IMR-90 (cell line): ENCODE measurements at regions not wholly inside any gene's neighbourhood (a gene's known extent, or its start where the extent isn't known, plus 50 kb on each side); places are given as distances from the start of the nearest gene placed in this dataset.

Experiments
- ATAC-seq: fragments of 200-7000 bp; cut with Tn5 transposase; 2 replicates; pipeline ENCODE4 v1.9.1; 2020; ENCODE audit warnings: low read depth, mild to moderate bottlenecking, moderate library complexity
- BruUV-seq: library from RNA; stranded (reverse); fragments of 400-500 nt; replicated peaks from 2 replicates; lab custom pipeline; 2021; lab: Mats Ljungman, UMichigan
- CTCF ChIA-PET: fragments of 300-600 bp; formaldehyde crosslinking; extraction: SDS; loops from one replicate; lab custom pipeline; 2021; ENCODE audit warnings: antibody characterized with exemption; lab: Yijun Ruan, JAX
- POLR2A ChIA-PET: fragments of 300-600 bp; sonication (Branson Sonifier 250); formaldehyde crosslinking; loops from one replicate; lab custom pipeline; 2022; ENCODE audit warnings: antibody characterized with exemption; ENCODE audit not compliant: unreplicated experiment; lab: Charles Lee
- DNase-seq: peaks from one replicate; pipeline ENCODE4 v3.0.0; 2013
- H2AFZ ChIP-seq: replicated peaks from 2 replicates; pipeline ENCODE3; 2013; ENCODE audit warnings: low read length, mild to moderate bottlenecking; ENCODE audit not compliant: poor library complexity
- H2AK5ac ChIP-seq: 2 replicates; pipeline ENCODE4 v1.6.1; 2013; ENCODE audit warnings: low read depth, low read length, inconsistent platforms
- H2AK9ac ChIP-seq: replicated peaks from 2 replicates; pipeline ENCODE3; 2013; ENCODE audit warnings: mild to moderate bottlenecking, low read depth, low read length, moderate library complexity; ENCODE audit not compliant: poor library complexity
- H2BK120ac ChIP-seq: 2 replicates; pipeline ENCODE4 v1.6.1; 2013; ENCODE audit warnings: low read depth, low read length, inconsistent platforms
- H2BK15ac ChIP-seq: 3 replicates; pipeline ENCODE4 v1.6.1; 2013; ENCODE audit warnings: low read depth, low read length, inconsistent platforms
- H2BK20ac ChIP-seq: 2 replicates; pipeline ENCODE4 v1.6.1; 2013; ENCODE audit warnings: low read depth, mild to moderate bottlenecking, inconsistent platforms, low read length, moderate library complexity
- H2BK5ac ChIP-seq: 2 replicates; pipeline ENCODE4 v1.6.1; 2013; ENCODE audit warnings: mild to moderate bottlenecking, low read depth, low read length, inconsistent platforms; ENCODE audit not compliant: poor library complexity, severe bottlenecking
- H3K14ac ChIP-seq: replicated peaks from 2 replicates; pipeline ENCODE4 v1.6.1; 2013; ENCODE audit warnings: low read depth, low read length, inconsistent platforms
- H3K18ac ChIP-seq: 2 replicates; pipeline ENCODE4 v1.6.1; 2013; ENCODE audit warnings: low read depth, low read length, control low read depth
- H3K23ac ChIP-seq: 2 replicates; pipeline ENCODE4 v1.6.1; 2013; ENCODE audit warnings: low read depth, low read length, inconsistent platforms
- H3K27ac ChIP-seq: 2 replicates; pipeline ENCODE4 v1.5.1; 2013; ENCODE audit warnings: mild to moderate bottlenecking, control low read depth, low read length; ENCODE audit not compliant: insufficient read depth
- H3K27me3 ChIP-seq: 2 replicates; pipeline ENCODE4 v1.6.1; 2013; ENCODE audit warnings: low read length; ENCODE audit not compliant: control insufficient read depth, insufficient read depth
- H3K36me3 ChIP-seq: 2 replicates; pipeline ENCODE4 v1.6.1; 2013; ENCODE audit warnings: low read length, mixed read lengths; ENCODE audit not compliant: control insufficient read depth, insufficient read depth
- H3K4ac ChIP-seq: 2 replicates; pipeline ENCODE4 v1.6.1; 2013; ENCODE audit warnings: low read depth, low read length, inconsistent platforms
- H3K4me1 ChIP-seq: 2 replicates; pipeline ENCODE4 v1.6.1; 2013; ENCODE audit warnings: low read length, mixed read lengths; ENCODE audit not compliant: control insufficient read depth, insufficient read depth
- H3K4me2 ChIP-seq: 2 replicates; pipeline ENCODE4 v1.6.1; 2013; ENCODE audit warnings: low read depth, mild to moderate bottlenecking, control low read depth, low read length, moderate library complexity
- H3K4me3 ChIP-seq: 2 replicates; pipeline ENCODE4 v1.5.1; 2013; ENCODE audit warnings: low read depth, mild to moderate bottlenecking, control low read depth, low read length, moderate library complexity; ENCODE audit not compliant: insufficient read depth
- H3K56ac ChIP-seq: 2 replicates; pipeline ENCODE4 v1.6.1; 2013; ENCODE audit warnings: low read length, inconsistent platforms; ENCODE audit not compliant: insufficient read depth; ENCODE audit errors: extremely low read depth
- H3K79me1 ChIP-seq, 2 experiments: 2 replicates each; pipeline ENCODE4 v1.6.1; 2013; ENCODE audit warnings: low read length in 2 of 2, inconsistent platforms in 1 of 2, low read depth in 1 of 2
- H3K9ac ChIP-seq: 2 replicates; pipeline ENCODE4 v1.6.1; 2013; ENCODE audit warnings: low read depth, low read length, control low read depth
- H3K9me1 ChIP-seq: 2 replicates; pipeline ENCODE4 v1.6.1; 2013; ENCODE audit warnings: low read length, inconsistent platforms; ENCODE audit not compliant: insufficient read depth
- H3K9me3 ChIP-seq: 2 replicates; pipeline ENCODE4 v1.6.1; 2013; ENCODE audit warnings: low read length; ENCODE audit not compliant: control insufficient read depth, insufficient read depth
- H4K20me1 ChIP-seq: 2 replicates; pipeline ENCODE4 v1.6.1; 2013; ENCODE audit warnings: low read length, inconsistent platforms; ENCODE audit not compliant: insufficient read depth
- H4K5ac ChIP-seq: 2 replicates; pipeline ENCODE4 v1.6.1; 2013; ENCODE audit warnings: mild to moderate bottlenecking, low read depth, low read length, control low read depth
- H4K8ac ChIP-seq, 2 experiments: 2 replicates each; pipeline ENCODE4 v1.6.1; 2013; ENCODE audit warnings: low read depth in 2 of 2, low read length in 2 of 2, control low read depth in 1 of 2, inconsistent platforms in 1 of 2
- H4K91ac ChIP-seq: 2 replicates; pipeline ENCODE4 v1.6.1; 2013; ENCODE audit warnings: low read depth, low read length, inconsistent platforms; ENCODE audit not compliant: insufficient read depth
- BHLHE40 ChIP-seq: fragments of 150-350 bp; IDR thresholded peaks from 2 replicates; pipeline ENCODE4 v1.6.1; 2016; ENCODE audit warnings: mild to moderate bottlenecking, low read depth, low read length
- CEBPB ChIP-seq: IDR thresholded peaks from 2 replicates; pipeline ENCODE4 v1.6.1; 2012; ENCODE audit warnings: low read depth, low read length, improper control_type of control experiment
- CHD1 ChIP-seq: IDR thresholded peaks from 2 replicates; pipeline ENCODE4 v1.6.1; 2012; ENCODE audit warnings: low read depth, low read length, improper control_type of control experiment
- CTCF ChIP-seq: conservative IDR thresholded peaks from 2 replicates; pipeline ENCODE4 v1.5.1; 2012; ENCODE audit warnings: mild to moderate bottlenecking, low read depth, low read length, improper control_type of control experiment
- FOS ChIP-seq: fragments of 150-350 bp; IDR thresholded peaks from 2 replicates; pipeline ENCODE4 v1.6.1; 2016; ENCODE audit warnings: low read depth, low read length
- POLR2A ChIP-seq: IDR thresholded peaks from 2 replicates; pipeline ENCODE4 v1.6.1; 2012; ENCODE audit warnings: mild to moderate bottlenecking, low read depth, low read length
- RAD21 ChIP-seq: IDR thresholded peaks from 2 replicates; pipeline ENCODE4 v1.6.1; 2012; ENCODE audit warnings: low read length, improper control_type of control experiment
- RFX5 ChIP-seq: IDR thresholded peaks from 2 replicates; pipeline ENCODE4 v1.8.0; 2012; ENCODE audit warnings: low read depth, mild to moderate bottlenecking, low read length, moderate library complexity
- SMC3 ChIP-seq: fragments of 150-350 bp; IDR thresholded peaks from 2 replicates; pipeline ENCODE4 v1.6.1; 2016; ENCODE audit warnings: low read depth, mild to moderate bottlenecking, antibody characterized with exemption, low read length, moderate library complexity
- WGBS, 2 experiments: methylation state at CpG; one replicate each; pipeline versions ENCODE4 v1.1.5 to v1.1.7; 2013; ENCODE audit warnings: missing lambda C conversion rate in 2 of 2; ENCODE audit not compliant: insufficient read length in 1 of 2; ENCODE audit errors: extremely low coverage in 2 of 2; 5-methylcytosine and 5-hydroxymethylcytosine counted together
- dilution Hi-C: fragments of 300-500 bp; cut with HindIII; formaldehyde crosslinking; loops from one replicate; pipeline ENCODE4 v1.14.3; 2018; ENCODE audit warnings: low sequenced_read_pairs; ENCODE audit not compliant: unreplicated experiment
- in situ Hi-C: fragments of 300-500 bp; cut with MboI; formaldehyde crosslinking; loops from 3 replicates; pipeline ENCODE4 v1.14.3; 2019; ENCODE audit warnings: low sequenced_read_pairs, inconsistent platforms, mixed read lengths
- intact Hi-C: fragments of 100-400 bp; cut with micrococcal nuclease; formaldehyde crosslinking; loops from 2 replicates; pipeline ENCODE4 v1.10.0; 2022
- TF ChIP-seq, protein P1 (sequence below): fragments of 150-350 bp; IDR thresholded peaks from 2 replicates; pipeline ENCODE4 v1.6.1; 2017; ENCODE audit warnings: mild to moderate bottlenecking, antibody characterized with exemption, low read length, low read depth

- no CpG with 5 or more reads among the region's 2 CpGs for WGBS, 2 experiments
- Histone ChIP-seq H3K4me1 (peaks cover 11% of the 10 kb centered on the region), H2AK5ac (no peak overlapping the region), H4K8ac (no peak overlapping the region), H3K27ac (no peak overlapping the region), H4K5ac (no peak overlapping the region), H3K4ac (no peak overlapping the region), H3K27me3 (no peaks in the 10 kb centered on the region), H4K91ac (no peak overlapping the region), H2AK9ac (no peak overlapping the region), H2BK5ac (no peak overlapping the region), H2BK20ac (no peak overlapping the region), H2BK120ac (no peak overlapping the region), H2AFZ (no peak overlapping the region), H3K4me3 (no peak overlapping the region), H3K18ac (no peak overlapping the region), H2BK15ac (no peak overlapping the region), H3K9me1 (no peaks in the 10 kb centered on the region; the same call in 1 of the 2 replicates), H3K36me3 (no peaks in the 10 kb centered on the region), H3K79me1 (no peaks in the 10 kb centered on the region), H3K9me3 (no peaks in the 10 kb centered on the region), H3K14ac (no peak overlapping the region), H3K56ac (no peak overlapping the region), H4K20me1 (peaks cover 3% of the 10 kb centered on the region; the same call in 1 of the 2 replicates), H3K9ac (no peak overlapping the region), H3K23ac (no peak overlapping the region), H3K4me2 (no peak overlapping the region)
- ChIA-PET POLR2A (no interaction called here), CTCF (no interaction called here)
- TF ChIP-seq RFX5 = no peak
- TF ChIP-seq SMC3 = no peak
- TF ChIP-seq BHLHE40 = no peak
- no peak for TF ChIP-seq POLR2A
- no peak for TF ChIP-seq FOS
- TF ChIP-seq CTCF = no peak
- TF ChIP-seq RAD21 = no peak
- no peak for TF ChIP-seq CEBPB
- TF ChIP-seq, protein P1, sequence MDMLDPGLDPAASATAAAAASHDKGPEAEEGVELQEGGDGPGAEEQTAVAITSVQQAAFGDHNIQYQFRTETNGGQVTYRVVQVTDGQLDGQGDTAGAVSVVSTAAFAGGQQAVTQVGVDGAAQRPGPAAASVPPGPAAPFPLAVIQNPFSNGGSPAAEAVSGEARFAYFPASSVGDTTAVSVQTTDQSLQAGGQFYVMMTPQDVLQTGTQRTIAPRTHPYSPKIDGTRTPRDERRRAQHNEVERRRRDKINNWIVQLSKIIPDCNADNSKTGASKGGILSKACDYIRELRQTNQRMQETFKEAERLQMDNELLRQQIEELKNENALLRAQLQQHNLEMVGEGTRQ = no peak
- no peak for TF ChIP-seq CHD1
- ATAC-seq (no peak), DNase-seq (no peak)
- intact Hi-C loops = loop anchor here (10.0 kb wide), 3 partner anchors 309 to 549 kb away; no protein-coding TSS in a partner anchor
- in situ Hi-C loops = no loop called here
- dilution Hi-C loops = no loop called here
- no TSS peak for BruUV-seq
These were observed 731.5 kb upstream of the MARCKS start for GRCh38 chr6:113125626-113126025.
